PFSK-1 (cell line): ENCODE measurements at regions not wholly inside any gene's neighbourhood (a gene's known extent, or its start where the extent isn't known, plus 50 kb on each side); places are given as distances from the start of the nearest gene placed in this dataset.

Experiments used
- SIN3A ChIP-seq: IDR thresholded peaks from 2 replicates; pipeline ENCODE4 v1.6.1; 2012; ENCODE audit warnings: mild to moderate bottlenecking, low read length, moderate library complexity, borderline replicate concordance; ENCODE audit not compliant: insufficient read depth
- TF ChIP-seq, protein P1 (sequence below), 2 experiments: IDR thresholded peaks; 2 replicates each; pipeline versions ENCODE4 v1.6.1 to v1.8.0; 2011 to 2012; ENCODE audit warnings: low read depth in 2 of 2, low read length in 2 of 2, control low read depth in 1 of 2, inconsistent platforms in 1 of 2, mild to moderate bottlenecking in 1 of 2, moderate library complexity in 1 of 2; ENCODE audit not compliant: insufficient read depth in 1 of 2

DNA sequence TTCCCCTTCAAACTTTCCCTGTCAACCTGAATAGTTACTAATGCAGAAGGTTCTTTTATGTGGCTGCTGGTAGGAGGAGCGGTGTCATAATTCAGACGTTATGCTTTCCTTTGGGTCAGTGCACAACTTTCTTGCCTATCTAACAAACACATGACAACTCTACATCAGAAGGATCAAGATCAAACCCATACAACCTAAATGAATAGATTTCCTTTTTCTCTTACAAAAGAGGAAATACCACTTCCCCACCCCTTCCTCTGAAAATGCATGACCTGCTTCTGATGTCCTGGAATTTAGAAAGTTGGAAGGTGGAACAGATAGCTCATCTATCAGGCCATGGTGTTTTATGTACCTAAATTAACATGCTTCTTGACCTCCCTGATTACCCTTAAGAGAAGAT is 75.7 kb upstream of the ADGRL4 start:
- no peak for TF ChIP-seq SIN3A
- TF ChIP-seq, protein P1, sequence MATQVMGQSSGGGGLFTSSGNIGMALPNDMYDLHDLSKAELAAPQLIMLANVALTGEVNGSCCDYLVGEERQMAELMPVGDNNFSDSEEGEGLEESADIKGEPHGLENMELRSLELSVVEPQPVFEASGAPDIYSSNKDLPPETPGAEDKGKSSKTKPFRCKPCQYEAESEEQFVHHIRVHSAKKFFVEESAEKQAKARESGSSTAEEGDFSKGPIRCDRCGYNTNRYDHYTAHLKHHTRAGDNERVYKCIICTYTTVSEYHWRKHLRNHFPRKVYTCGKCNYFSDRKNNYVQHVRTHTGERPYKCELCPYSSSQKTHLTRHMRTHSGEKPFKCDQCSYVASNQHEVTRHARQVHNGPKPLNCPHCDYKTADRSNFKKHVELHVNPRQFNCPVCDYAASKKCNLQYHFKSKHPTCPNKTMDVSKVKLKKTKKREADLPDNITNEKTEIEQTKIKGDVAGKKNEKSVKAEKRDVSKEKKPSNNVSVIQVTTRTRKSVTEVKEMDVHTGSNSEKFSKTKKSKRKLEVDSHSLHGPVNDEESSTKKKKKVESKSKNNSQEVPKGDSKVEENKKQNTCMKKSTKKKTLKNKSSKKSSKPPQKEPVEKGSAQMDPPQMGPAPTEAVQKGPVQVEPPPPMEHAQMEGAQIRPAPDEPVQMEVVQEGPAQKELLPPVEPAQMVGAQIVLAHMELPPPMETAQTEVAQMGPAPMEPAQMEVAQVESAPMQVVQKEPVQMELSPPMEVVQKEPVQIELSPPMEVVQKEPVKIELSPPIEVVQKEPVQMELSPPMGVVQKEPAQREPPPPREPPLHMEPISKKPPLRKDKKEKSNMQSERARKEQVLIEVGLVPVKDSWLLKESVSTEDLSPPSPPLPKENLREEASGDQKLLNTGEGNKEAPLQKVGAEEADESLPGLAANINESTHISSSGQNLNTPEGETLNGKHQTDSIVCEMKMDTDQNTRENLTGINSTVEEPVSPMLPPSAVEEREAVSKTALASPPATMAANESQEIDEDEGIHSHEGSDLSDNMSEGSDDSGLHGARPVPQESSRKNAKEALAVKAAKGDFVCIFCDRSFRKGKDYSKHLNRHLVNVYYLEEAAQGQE (IDR thresholded peaks at IDR 0.05; ENCODE audit: insufficient read depth in 1 of 2, low read depth in 2 of 2, low read length in 2 of 2): no peak
